ENCODE measurements at regions not wholly inside any gene's neighbourhood (a gene's known extent, or its start where the extent isn't known, plus 50 kb on each side); places are given as distances from the start of the nearest gene placed in this dataset.

DNA sequence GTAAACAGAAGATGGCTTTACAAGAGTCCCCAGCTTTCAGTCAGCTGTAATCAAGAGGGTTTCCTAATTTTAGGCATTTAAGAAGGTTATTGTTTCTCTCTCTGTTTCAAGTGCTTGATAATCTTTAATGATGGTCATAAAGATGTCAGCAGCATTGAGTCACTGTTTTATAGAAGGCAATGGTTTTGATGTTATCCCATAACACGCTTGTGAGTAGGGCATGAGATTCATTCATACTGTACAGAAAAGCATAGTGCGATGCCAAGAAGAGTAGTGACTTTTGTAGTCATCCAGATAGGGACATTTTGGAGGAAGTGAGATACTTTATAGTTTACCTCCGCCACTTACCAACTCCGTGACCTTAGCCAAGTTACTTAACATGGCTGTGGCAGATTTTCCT is 364.2 kb upstream of the SLC10A2 start:
- no peak for TF ChIP-seq GATA2 (IDR thresholded peaks at IDR 0.05; ENCODE audit: low read depth, low read length)
- TF ChIP-seq GATA3 (IDR thresholded peaks at IDR 0.05; ENCODE audit: low read depth, low read length), result no peak

Data from SH-SY5Y (cell line).